ENCODE measurements at regions not wholly inside any gene's neighbourhood (a gene's known extent, or its start where the extent isn't known, plus 50 kb on each side); places are given as distances from the start of the nearest gene placed in this dataset.
A peak's percentile ranks its signal among the peaks of the same experiment; 100 is the strongest.

- Mint-ChIP-seq H3K27ac (no peak overlapping the region), H3K9me3 (no peaks in the 10 kb centered on the region), H3K4me3 (no peak overlapping the region), H3K4me1 (peaks cover 56% of the 10 kb centered on the region), H3K36me3 (ENCODE audit: low read depth) (no peaks in the 10 kb centered on the region), H3K27me3 (ENCODE audit: low read depth) (no peaks in the 10 kb centered on the region)
- TF ChIP-seq, protein P1, sequence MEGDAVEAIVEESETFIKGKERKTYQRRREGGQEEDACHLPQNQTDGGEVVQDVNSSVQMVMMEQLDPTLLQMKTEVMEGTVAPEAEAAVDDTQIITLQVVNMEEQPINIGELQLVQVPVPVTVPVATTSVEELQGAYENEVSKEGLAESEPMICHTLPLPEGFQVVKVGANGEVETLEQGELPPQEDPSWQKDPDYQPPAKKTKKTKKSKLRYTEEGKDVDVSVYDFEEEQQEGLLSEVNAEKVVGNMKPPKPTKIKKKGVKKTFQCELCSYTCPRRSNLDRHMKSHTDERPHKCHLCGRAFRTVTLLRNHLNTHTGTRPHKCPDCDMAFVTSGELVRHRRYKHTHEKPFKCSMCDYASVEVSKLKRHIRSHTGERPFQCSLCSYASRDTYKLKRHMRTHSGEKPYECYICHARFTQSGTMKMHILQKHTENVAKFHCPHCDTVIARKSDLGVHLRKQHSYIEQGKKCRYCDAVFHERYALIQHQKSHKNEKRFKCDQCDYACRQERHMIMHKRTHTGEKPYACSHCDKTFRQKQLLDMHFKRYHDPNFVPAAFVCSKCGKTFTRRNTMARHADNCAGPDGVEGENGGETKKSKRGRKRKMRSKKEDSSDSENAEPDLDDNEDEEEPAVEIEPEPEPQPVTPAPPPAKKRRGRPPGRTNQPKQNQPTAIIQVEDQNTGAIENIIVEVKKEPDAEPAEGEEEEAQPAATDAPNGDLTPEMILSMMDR (IDR thresholded peaks at IDR 0.05; ENCODE audit: unreplicated experiment in 3 of 3): no peak
Observed at GRCh38 chr18:45381282-45381681, 234.0 kb upstream of the SLC14A2 start.

DNA sequence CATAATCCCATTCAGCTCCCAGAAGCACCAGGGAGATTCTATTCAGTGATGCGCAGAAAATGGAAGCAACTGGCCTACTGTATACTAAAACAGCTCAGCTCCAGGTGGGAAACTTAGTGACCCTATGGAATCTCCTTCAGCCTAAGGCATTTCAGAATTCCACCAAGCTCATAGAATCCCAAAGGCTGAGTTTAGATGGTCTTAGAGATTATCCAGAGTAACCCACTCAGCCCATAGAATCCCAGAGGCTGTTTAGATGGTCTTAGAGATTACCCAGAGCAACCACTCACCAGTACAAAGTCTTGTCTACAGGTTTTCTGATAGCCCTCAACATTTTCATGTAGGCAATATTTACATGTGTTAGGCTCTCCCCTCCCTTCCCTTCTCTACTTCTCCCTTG is 232.0 kb upstream of the SLC14A2 start:
- peaks cover 58% of the 10 kb centered on the region for H3K4me1 Mint-ChIP-seq

DNA sequence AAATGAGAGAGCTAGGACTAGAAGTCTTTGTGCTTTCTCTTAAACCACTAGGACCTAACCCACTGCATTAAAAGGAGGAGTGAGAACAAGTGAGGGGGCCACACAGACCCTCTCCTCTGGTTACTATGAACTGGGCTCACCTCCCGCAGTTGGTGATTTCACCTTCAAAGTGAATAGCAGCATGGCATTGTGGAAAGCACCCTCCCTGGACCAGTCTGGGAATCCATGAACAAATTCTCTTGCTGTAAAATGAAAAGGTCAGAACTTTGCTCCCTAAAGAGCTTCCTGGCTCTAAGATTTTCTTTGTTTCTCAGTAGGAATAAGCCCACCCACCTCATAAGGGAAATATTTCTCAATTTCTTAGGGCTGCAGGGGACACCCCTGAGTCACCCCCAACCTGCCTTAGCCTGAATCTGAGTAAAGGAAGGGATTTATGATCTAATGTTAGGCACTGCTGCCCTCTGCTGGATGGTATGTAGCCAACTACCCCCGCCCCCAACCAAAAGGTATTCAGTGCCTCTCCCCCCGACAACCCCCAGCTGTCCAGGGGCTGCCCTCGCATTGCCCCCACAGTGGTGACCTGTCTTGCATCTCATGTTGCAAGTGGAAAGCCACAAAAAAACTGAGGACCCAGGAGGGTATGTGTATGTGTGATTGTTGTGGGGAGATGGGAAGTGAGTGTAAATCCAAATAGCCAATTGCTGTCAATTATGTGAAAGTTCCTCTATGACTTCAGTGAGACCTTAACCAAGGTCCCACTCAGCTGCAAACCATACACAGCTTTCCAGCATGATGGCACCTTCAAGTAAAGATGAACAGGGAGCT is 230.9 kb upstream of the SLC14A2 start:
- TF ChIP-seq, protein P1 (IDR thresholded peaks at IDR 0.05; ENCODE audit: unreplicated experiment in 3 of 3): peak; percentile 80 to 87 (median 85)
- H3K36me3 Mint-ChIP-seq (ENCODE audit: low read depth): no peaks in the 10 kb centered on the region
- H3K4me1 Mint-ChIP-seq: peaks cover 53% of the 10 kb centered on the region

More for the DNA sequence above, 232.0 kb upstream of the SLC14A2 start:
- Mint-ChIP-seq H3K4me3 (no peak overlapping the region), H3K36me3 (ENCODE audit: low read depth) (no peaks in the 10 kb centered on the region), H3K27ac (peak overlapping the region; percentile 53 to 74 (median 65)), H3K9me3 (no peaks in the 10 kb centered on the region), H3K27me3 (ENCODE audit: low read depth) (no peaks in the 10 kb centered on the region)
- TF ChIP-seq, protein P1 (IDR thresholded peaks at IDR 0.05; ENCODE audit: unreplicated experiment in 3 of 3): no peak

DNA sequence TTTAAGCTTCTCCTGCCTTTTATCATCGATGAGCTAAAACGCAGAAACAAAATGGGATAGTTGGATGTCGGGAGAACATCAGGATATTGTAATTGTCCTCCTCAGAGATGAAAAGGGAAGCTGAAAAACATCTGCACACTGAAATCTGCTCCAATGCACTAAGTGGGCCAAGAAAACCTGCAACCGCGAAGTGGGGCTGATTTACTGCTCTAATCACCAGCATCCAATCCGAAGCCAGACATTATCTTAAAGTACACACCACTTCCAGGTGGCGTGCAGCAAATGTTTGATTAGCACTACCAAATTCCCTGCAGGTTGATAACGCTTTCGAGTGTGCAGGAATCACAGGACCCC is 230.3 kb upstream of the SLC14A2 start:
- Mint-ChIP-seq H3K36me3 (ENCODE audit: low read depth) (no peaks in the 10 kb centered on the region), H3K27ac (peak overlapping the region; percentile 53 to 74 (median 65)), H3K4me3 (no peak overlapping the region), H3K27me3 (ENCODE audit: low read depth) (no peaks in the 10 kb centered on the region), H3K9me3 (no peaks in the 10 kb centered on the region), H3K4me1 (peaks cover 56% of the 10 kb centered on the region)
- TF ChIP-seq, protein P1 (IDR thresholded peaks at IDR 0.05; ENCODE audit: unreplicated experiment in 3 of 3): no peak

More for the DNA sequence above, 230.9 kb upstream of the SLC14A2 start:
- H3K27ac Mint-ChIP-seq: peak overlapping the region; percentile 53 to 74 (median 65)
- no peaks in the 10 kb centered on the region for H3K9me3 Mint-ChIP-seq
- no peak overlapping the region for H3K4me3 Mint-ChIP-seq
- no peaks in the 10 kb centered on the region for H3K27me3 Mint-ChIP-seq (ENCODE audit: low read depth)

DNA sequence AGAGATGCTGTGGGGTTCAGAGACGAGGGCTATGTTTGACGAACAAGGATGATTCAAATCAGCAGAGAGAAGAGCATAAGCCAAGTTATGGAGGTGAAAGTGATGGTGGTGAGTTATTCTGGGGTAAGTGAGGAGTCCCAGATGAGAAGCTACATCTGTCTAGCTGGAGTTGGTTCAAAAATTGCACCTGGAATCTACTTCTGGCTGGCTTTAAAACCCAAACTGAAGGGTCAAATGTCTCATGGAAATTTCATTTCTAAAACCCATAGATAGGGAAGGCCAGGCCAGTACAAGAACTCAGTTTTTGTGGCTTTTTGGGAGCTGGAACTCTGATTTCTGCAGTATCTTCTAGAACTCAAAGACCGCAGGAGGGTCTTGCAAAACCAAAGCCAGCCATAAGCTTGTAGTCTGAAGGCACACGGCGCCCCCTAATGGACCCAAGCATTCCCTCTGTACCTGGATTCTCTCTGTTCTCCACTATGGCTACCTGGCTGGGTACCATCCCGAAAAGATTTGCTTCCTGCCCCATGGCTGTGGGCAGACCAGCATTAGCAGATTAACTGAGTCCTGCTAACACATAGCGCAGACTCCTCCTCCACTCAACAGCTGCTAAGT is 229.1 kb upstream of the SLC14A2 start:
- no peaks in the 10 kb centered on the region for H3K36me3 Mint-ChIP-seq (ENCODE audit: low read depth)
- H3K4me3 Mint-ChIP-seq: no peak overlapping the region

More for the DNA sequence above, 229.1 kb upstream of the SLC14A2 start:
- Mint-ChIP-seq H3K27ac (peak overlapping the region; percentile 1 to 65 (median 49)), H3K9me3 (no peaks in the 10 kb centered on the region), H3K4me1 (peaks cover 57% of the 10 kb centered on the region), H3K27me3 (ENCODE audit: low read depth) (no peaks in the 10 kb centered on the region)
- TF ChIP-seq, protein P1 (IDR thresholded peaks at IDR 0.05; ENCODE audit: unreplicated experiment in 3 of 3): peak; percentile 45 to 56 (median 47)

All from nephron (organoid).